PFSK-1 (cell line): ENCODE measurements at regions not wholly inside any gene's neighbourhood (a gene's known extent, or its start where the extent isn't known, plus 50 kb on each side); places are given as distances from the start of the nearest gene placed in this dataset.

Experiments
- FOXP2 ChIP-seq: optimal IDR thresholded peaks from 2 replicates; pipeline ENCODE3; 2011; ENCODE audit warnings: borderline replicate concordance, control low read depth, inconsistent platforms; ENCODE audit not compliant: insufficient read depth; ENCODE audit errors: extremely low read length, extremely low read depth
- POLR2AphosphoS5 ChIP-seq: IDR thresholded peaks from 2 replicates; pipeline ENCODE4 v1.6.1; 2012; ENCODE audit warnings: low read depth, mild to moderate bottlenecking, control low read depth, low read length, moderate library complexity
- REST ChIP-seq, 2 experiments: IDR thresholded peaks; 2 replicates each; pipeline versions ENCODE4 v1.6.1 to v1.8.0; 2011 to 2012; ENCODE audit warnings: low read depth in 2 of 2, low read length in 2 of 2, control low read depth in 1 of 2, inconsistent platforms in 1 of 2, mild to moderate bottlenecking in 1 of 2, moderate library complexity in 1 of 2; ENCODE audit not compliant: insufficient read depth in 1 of 2
- SIN3A ChIP-seq: IDR thresholded peaks from 2 replicates; pipeline ENCODE4 v1.6.1; 2012; ENCODE audit warnings: mild to moderate bottlenecking, low read length, moderate library complexity, borderline replicate concordance; ENCODE audit not compliant: insufficient read depth
- TAF1 ChIP-seq: IDR thresholded peaks from 2 replicates; pipeline ENCODE4 v1.6.1; 2012; ENCODE audit warnings: low read length, control low read depth, borderline replicate concordance; ENCODE audit not compliant: insufficient read depth

- TF ChIP-seq TAF1 (no peak), REST (IDR thresholded peaks at IDR 0.05; ENCODE audit: insufficient read depth in 1 of 2, low read depth in 2 of 2, low read length in 2 of 2) (no peak), POLR2AphosphoS5 (no peak), SIN3A (no peak)
Observed at GRCh38 chrX:16347968-16348670, 180.8 kb downstream of the MAGEB17 start.

GRCh38 chrX:16357902-16358301 is 190.6 kb downstream of the MAGEB17 start:
- TF ChIP-seq TAF1 (no peak), REST (IDR thresholded peaks at IDR 0.05; ENCODE audit: insufficient read depth in 1 of 2, low read depth in 2 of 2, low read length in 2 of 2) (no peak), FOXP2 (no peak), POLR2AphosphoS5 (no peak), SIN3A (no peak)

- no peak for TF ChIP-seq FOXP2
- no peak for TF ChIP-seq SIN3A
- no peak for TF ChIP-seq POLR2AphosphoS5
- no peak for TF ChIP-seq TAF1
- TF ChIP-seq REST (IDR thresholded peaks at IDR 0.05; ENCODE audit: insufficient read depth in 1 of 2, low read depth in 2 of 2, low read length in 2 of 2), result no peak
Observed at GRCh38 chrX:16368696-16369095, 201.4 kb downstream of the MAGEB17 start.

GRCh38 chrX:16376056-16376455 is 208.8 kb downstream of the MAGEB17 start:
- TF ChIP-seq POLR2AphosphoS5, result no peak

- TF ChIP-seq POLR2AphosphoS5 (no peak), SIN3A (no peak)
Observed at GRCh38 chrX:16386126-16386525, 218.8 kb downstream of the MAGEB17 start.

- no peak for TF ChIP-seq FOXP2
- no peak for TF ChIP-seq REST (IDR thresholded peaks at IDR 0.05; ENCODE audit: insufficient read depth in 1 of 2, low read depth in 2 of 2, low read length in 2 of 2)
- TF ChIP-seq TAF1, result no peak
- no peak for TF ChIP-seq POLR2AphosphoS5
- TF ChIP-seq SIN3A, result no peak
Observed at GRCh38 chrX:16392597-16392996, 225.3 kb downstream of the MAGEB17 start.
